H1 (cell line): ENCODE measurements at regions not wholly inside any gene's neighbourhood (a gene's known extent, or its start where the extent isn't known, plus 50 kb on each side); places are given as distances from the start of the nearest gene placed in this dataset.

Experiments
- CTCF ChIA-PET: fragments of 300-600 bp; sonication (Branson Sonifier 250); formaldehyde crosslinking; loops from one replicate; lab custom pipeline; 2021; ENCODE audit not compliant: partially characterized antibody; lab: Charles Lee
- POLR2A ChIA-PET: fragments of 300-600 bp; sonication (Branson Sonifier 250); formaldehyde crosslinking; loops from one replicate; lab custom pipeline; 2021; ENCODE audit warnings: inconsistent platforms; ENCODE audit not compliant: partially characterized antibody; lab: Charles Lee
- DNase-seq, 2 experiments: peaks; one replicate each; pipeline versions ENCODE4 v3.0.0 to v3.0.0-alpha.2; 2010 to 2022; ENCODE audit warnings: low spot score in 2 of 2, low read depth in 1 of 2, mixed read lengths in 1 of 2
- FAIRE-seq: peaks from 2 replicates; lab custom pipeline; 2011; peaks lifted over from hg19 to GRCh38; lab: Jason Lieb, UNC
- H2AFZ ChIP-seq: 2 replicates; pipeline ENCODE4 v1.8.1; 2012; ENCODE audit warnings: low read length, inconsistent platforms
- H2AK5ac ChIP-seq: 2 replicates; pipeline ENCODE4 v1.6.1; 2013; ENCODE audit warnings: low read depth, low read length
- H2BK120ac ChIP-seq: replicated peaks from 2 replicates; pipeline ENCODE3; 2013; ENCODE audit warnings: low read depth, low read length, inconsistent platforms
- H2BK12ac ChIP-seq: 2 replicates; pipeline ENCODE4 v1.6.1; 2013; ENCODE audit warnings: low read depth, low read length
- H2BK15ac ChIP-seq: 2 replicates; pipeline ENCODE4 v1.6.1; 2013; ENCODE audit warnings: low read length
- H2BK20ac ChIP-seq: 2 replicates; pipeline ENCODE4 v1.6.1; 2013; ENCODE audit warnings: low read length
- H2BK5ac ChIP-seq: 2 replicates; pipeline ENCODE4 v1.6.1; 2013; ENCODE audit warnings: low read depth, low read length
- H3K14ac ChIP-seq: 2 replicates; pipeline ENCODE4 v1.6.1; 2013; ENCODE audit warnings: inconsistent platforms; ENCODE audit not compliant: insufficient read length
- H3K18ac ChIP-seq: 2 replicates; pipeline ENCODE4 v1.6.1; 2013; ENCODE audit warnings: low read length; ENCODE audit errors: extremely low read depth
- H3K23ac ChIP-seq: 2 replicates; pipeline ENCODE4 v1.6.1; 2013; ENCODE audit warnings: inconsistent platforms; ENCODE audit not compliant: insufficient read length
- H3K23me2 ChIP-seq: 2 replicates; pipeline ENCODE4 v1.6.1; 2013; ENCODE audit warnings: low read depth, low read length
- H3K27ac ChIP-seq: 2 replicates; pipeline ENCODE4 v1.6.1; 2011; ENCODE audit warnings: low read depth, low read length, inconsistent platforms
- H3K27me3 ChIP-seq, 4 experiments: replicated peaks in 1 of 4; 1 replicate in 1 of 4; 2 replicates in 3 of 4; pipeline versions ENCODE4 v1.6.1 to v1.8.1; 2011 to 2013; ENCODE audit warnings: low read length in 3 of 4, mild to moderate bottlenecking in 3 of 4, inconsistent platforms in 2 of 4, mixed read lengths in 2 of 4, moderate library complexity in 1 of 4; ENCODE audit not compliant: control insufficient read depth in 3 of 4, insufficient read depth in 3 of 4; ENCODE audit errors: extremely low read depth in 1 of 4
- H3K36me3 ChIP-seq, 4 experiments: 2 replicates each; pipeline versions ENCODE4 v1.6.1 to v1.8.1; 2011 to 2013; ENCODE audit warnings: mild to moderate bottlenecking in 4 of 4, low read length in 3 of 4, moderate library complexity in 2 of 4, control low read depth in 1 of 4, inconsistent platforms in 1 of 4; ENCODE audit not compliant: insufficient read depth in 4 of 4, control insufficient read depth in 2 of 4
- H3K4ac ChIP-seq: replicated peaks from 2 replicates; pipeline ENCODE3; 2013; ENCODE audit warnings: low read length, low read depth, mixed read lengths, inconsistent platforms; ENCODE audit not compliant: insufficient read length
- H3K4me1 ChIP-seq, 4 experiments: replicated peaks in 1 of 4; 1 replicate in 1 of 4; 2 replicates in 3 of 4; pipeline versions ENCODE4 v1.6.1 to v1.8.1; 2011 to 2013; ENCODE audit warnings: low read length in 3 of 4, inconsistent platforms in 2 of 4, mixed read lengths in 1 of 4; ENCODE audit not compliant: insufficient read depth in 4 of 4, control insufficient read depth in 3 of 4
- H3K4me2 ChIP-seq, 2 experiments: 2 replicates each; pipeline versions ENCODE4 v1.6.1 to v1.8.1; 2011 to 2013; ENCODE audit warnings: low read depth in 2 of 2, low read length in 2 of 2, control low read depth in 1 of 2, inconsistent platforms in 1 of 2, mild to moderate bottlenecking in 1 of 2; ENCODE audit not compliant: insufficient read depth in 1 of 2
- H3K4me3 ChIP-seq, 4 experiments: fragments of 200-600, 300-600 bp in 1 of 4; sonication (generic), shearing (Covaris generic), sonication (Bioruptor Twin) in 1 of 4; 2 replicates each; pipeline versions ENCODE4 v1.5.1 to v1.8.1; 2011 to 2016; ENCODE audit warnings: low read length in 4 of 4, low read depth in 3 of 4, control low read depth in 2 of 4, inconsistent platforms in 2 of 4, mild to moderate bottlenecking in 2 of 4, mixed read lengths in 1 of 4, moderate library complexity in 1 of 4; ENCODE audit not compliant: insufficient read depth in 2 of 4; ENCODE audit errors: extremely low read depth in 1 of 4
- H3K56ac ChIP-seq: replicated peaks from 2 replicates; pipeline ENCODE3; 2013; ENCODE audit warnings: low read depth, mild to moderate bottlenecking, mixed read lengths, low read length, inconsistent platforms; ENCODE audit not compliant: insufficient read length
- H3K79me1 ChIP-seq: 2 replicates; pipeline ENCODE4 v1.6.1; 2013; ENCODE audit warnings: low read depth, low read length, control low read depth
- H3K79me2 ChIP-seq, 2 experiments: 2 replicates each; pipeline versions ENCODE4 v1.6.1 to v1.8.1; 2012 to 2013; ENCODE audit warnings: low read length in 2 of 2, mild to moderate bottlenecking in 2 of 2, inconsistent platforms in 1 of 2; ENCODE audit not compliant: insufficient read depth in 2 of 2, control insufficient read depth in 1 of 2
- H3K9ac ChIP-seq, 4 experiments: replicated peaks in 1 of 4; 1 replicate in 1 of 4; 2 replicates in 3 of 4; pipeline versions ENCODE4 v1.6.1 to v1.8.1; 2011 to 2013; ENCODE audit warnings: low read depth in 3 of 4, low read length in 3 of 4, control low read depth in 2 of 4, mild to moderate bottlenecking in 2 of 4, moderate library complexity in 2 of 4, inconsistent platforms in 1 of 4; ENCODE audit errors: extremely low read depth in 1 of 4
- H3K9me3 ChIP-seq, 2 experiments: 2 replicates each; pipeline versions ENCODE4 v1.6.1 to v1.8.1; 2012 to 2013; ENCODE audit warnings: mild to moderate bottlenecking in 2 of 2, moderate library complexity in 2 of 2, control low read depth in 1 of 2, inconsistent platforms in 1 of 2, low read depth in 1 of 2, low read length in 1 of 2, mixed read lengths in 1 of 2; ENCODE audit not compliant: insufficient read depth in 2 of 2
- H4K20me1 ChIP-seq, 2 experiments: replicated peaks in 1 of 2; 2 replicates each; pipeline versions ENCODE3 to v1.8.1; 2011 to 2013; ENCODE audit warnings: inconsistent platforms in 2 of 2, low read length in 2 of 2, mild to moderate bottlenecking in 1 of 2; ENCODE audit not compliant: insufficient read depth in 2 of 2, control insufficient read depth in 1 of 2
- H4K5ac ChIP-seq: 2 replicates; pipeline ENCODE4 v1.6.1; 2013; ENCODE audit warnings: low read length, low read depth, mixed read lengths, inconsistent platforms; ENCODE audit not compliant: insufficient read length
- H4K8ac ChIP-seq: 2 replicates; pipeline ENCODE4 v1.8.0; 2013; ENCODE audit warnings: mild to moderate bottlenecking, moderate library complexity, low read length, inconsistent platforms; ENCODE audit not compliant: insufficient read depth; ENCODE audit errors: extremely low read depth
- H4K91ac ChIP-seq: replicated peaks from 2 replicates; pipeline ENCODE3; 2013; ENCODE audit warnings: low read length, mixed read lengths, inconsistent platforms; ENCODE audit not compliant: insufficient read length
- KDM4A ChIP-seq: IDR thresholded peaks from one replicate; pipeline ENCODE4 v1.7.1; 2012; ENCODE audit warnings: low read depth, mild to moderate bottlenecking, moderate library complexity, low read length, inconsistent platforms; ENCODE audit not compliant: severe bottlenecking
- ZNF274 ChIP-seq: IDR thresholded peaks from 2 replicates; pipeline ENCODE4 v1.7.0; 2012; ENCODE audit warnings: low read length, borderline replicate concordance; ENCODE audit errors: extremely low read depth

GRCh38 chrX:16418650-16419049 lies 231.3 kb upstream of the S100G start:
- POLR2A ChIA-PET, result no interaction called here
- Histone ChIP-seq H2BK120ac (no peak overlapping the region), H2AK5ac (no peak overlapping the region), H4K8ac (no peak overlapping the region), H3K18ac (no peak overlapping the region), H4K91ac (no peak overlapping the region), H3K14ac (no peak overlapping the region), H3K23ac (no peak overlapping the region), H3K9me3 (no peaks in the 10 kb centered on the region), H2AFZ (no peak overlapping the region), H3K27ac (no peak overlapping the region), H2BK15ac (no peak overlapping the region), H3K36me3 (no peaks in the 10 kb centered on the region), H3K4me1 (no peaks in the 10 kb centered on the region), H3K4ac (no peak overlapping the region), H2BK5ac (no peak overlapping the region), H4K5ac (no peak overlapping the region), H4K20me1 (no peaks in the 10 kb centered on the region), H3K23me2 (no peaks in the 10 kb centered on the region), H3K4me3 (no peak overlapping the region), H3K27me3 (no peaks in the 10 kb centered on the region), H3K79me2 (no peaks in the 10 kb centered on the region), H2BK20ac (no peak overlapping the region), H3K9ac (no peak overlapping the region), H3K56ac (no peak overlapping the region), H3K4me2 (no peak overlapping the region), H3K79me1 (no peaks in the 10 kb centered on the region), H2BK12ac (no peak overlapping the region)
- CTCF ChIA-PET, result no interaction called here
- no peak for DNase-seq
- FAIRE-seq, result no peak
- TF ChIP-seq KDM4A (no peak), ZNF274 (no peak)
